HG02852 (cell line): ENCODE measurements at regions not wholly inside any gene's neighbourhood (a gene's known extent, or its start where the extent isn't known, plus 50 kb on each side); places are given as distances from the start of the nearest gene placed in this dataset.

ENCODE experiments used
- ATAC-seq: cut with Tn5 transposase; IDR thresholded peaks from one replicate; pipeline ENCODE4 v1.9.1; 2021; ENCODE audit warnings: mild to moderate bottlenecking, moderate library complexity; ENCODE audit not compliant: unreplicated experiment

GRCh38 chr10:83647526-83647925 lies 491.8 kb upstream of the GHITM start:
- ATAC-seq: no peak

GRCh38 chr10:83648201-83648600 lies 491.1 kb upstream of the GHITM start:
- no peak for ATAC-seq

DNA sequence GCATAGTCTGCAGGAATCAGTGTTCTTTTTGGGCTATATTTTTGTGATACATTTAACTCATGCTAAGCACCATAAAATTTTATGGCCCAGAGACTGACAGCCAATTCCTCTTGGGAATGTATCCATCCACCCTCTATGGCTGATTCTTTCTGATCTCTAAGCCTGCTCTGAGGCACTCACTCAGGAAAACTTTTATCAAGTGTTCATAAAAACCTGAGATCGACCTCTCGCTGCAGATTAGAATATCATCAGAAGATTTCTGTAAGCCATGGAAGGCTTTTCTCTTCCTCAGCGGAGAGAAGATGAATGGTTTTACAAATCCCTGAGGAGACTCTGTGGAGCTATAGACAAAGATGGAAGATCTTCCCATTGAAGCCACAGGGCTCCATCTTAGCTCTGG lies 489.8 kb upstream of the GHITM start:
- no peak for ATAC-seq

DNA sequence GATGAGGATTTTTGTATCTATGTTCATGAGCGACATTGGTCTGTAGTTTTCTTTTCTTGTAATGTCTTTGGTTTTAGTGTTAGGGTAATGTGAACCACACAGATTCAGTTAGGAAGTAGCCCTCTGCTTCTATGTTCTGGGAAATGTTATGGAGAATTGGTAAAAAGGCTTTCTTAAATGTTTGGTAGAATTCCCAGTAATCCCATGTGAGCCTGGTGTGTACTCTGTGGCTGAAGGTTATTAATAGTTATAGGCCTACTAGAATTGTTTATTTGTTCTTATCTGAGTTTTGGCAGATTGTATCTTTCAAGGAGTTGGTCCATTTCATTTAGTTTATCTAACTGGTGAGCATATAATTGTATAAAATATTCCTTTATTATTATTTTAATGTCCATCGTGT lies 484.6 kb upstream of the GHITM start:
- ATAC-seq: no peak

GRCh38 chr10:83656924-83657323 lies 482.4 kb upstream of the GHITM start:
- no peak for ATAC-seq

DNA sequence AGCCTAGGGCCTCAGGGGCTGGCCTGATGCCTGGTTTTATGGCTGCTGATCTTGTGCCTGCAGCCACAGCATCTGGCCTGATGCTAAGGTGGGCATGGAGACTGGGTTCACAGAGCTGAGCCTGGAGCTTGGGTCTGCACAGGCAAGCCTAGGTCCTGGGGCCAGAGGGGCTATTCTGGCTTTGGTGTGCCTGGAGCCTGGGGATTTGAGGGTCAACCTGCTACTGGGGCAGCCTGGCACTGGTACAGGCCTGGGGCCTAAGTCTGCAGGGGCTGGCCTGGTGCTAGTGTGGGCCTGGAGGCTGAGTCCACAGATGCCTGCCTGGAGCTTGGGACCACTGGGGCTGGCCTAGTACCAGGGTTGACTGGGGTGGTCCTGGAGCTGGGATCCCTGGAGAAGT lies 481.8 kb upstream of the GHITM start:
- no peak for ATAC-seq

- ATAC-seq: no peak
These were observed 475.4 kb upstream of the GHITM start for GRCh38 chr10:83663918-83664317.

GRCh38 chr10:83666762-83667161 lies 472.5 kb upstream of the GHITM start:
- ATAC-seq: no peak

DNA sequence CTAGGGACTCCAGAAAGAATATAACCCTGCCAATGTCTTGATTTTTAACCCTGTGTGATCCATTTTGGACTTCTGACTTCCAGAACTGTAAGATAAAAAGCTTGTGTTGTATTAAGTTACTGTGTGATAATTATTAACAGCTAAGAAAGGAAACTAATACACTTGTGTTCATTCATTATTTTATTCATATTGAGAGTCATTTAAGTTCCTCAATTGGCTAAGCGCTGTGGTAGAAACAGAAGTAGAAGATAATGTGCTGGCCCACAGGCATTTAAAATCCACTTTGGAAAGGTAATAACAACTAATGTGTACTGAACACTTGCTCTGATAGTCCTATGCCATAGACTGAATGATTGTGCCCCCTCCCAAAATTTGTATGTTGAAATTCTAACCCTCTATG lies 471.7 kb upstream of the GHITM start:
- no peak for ATAC-seq

DNA sequence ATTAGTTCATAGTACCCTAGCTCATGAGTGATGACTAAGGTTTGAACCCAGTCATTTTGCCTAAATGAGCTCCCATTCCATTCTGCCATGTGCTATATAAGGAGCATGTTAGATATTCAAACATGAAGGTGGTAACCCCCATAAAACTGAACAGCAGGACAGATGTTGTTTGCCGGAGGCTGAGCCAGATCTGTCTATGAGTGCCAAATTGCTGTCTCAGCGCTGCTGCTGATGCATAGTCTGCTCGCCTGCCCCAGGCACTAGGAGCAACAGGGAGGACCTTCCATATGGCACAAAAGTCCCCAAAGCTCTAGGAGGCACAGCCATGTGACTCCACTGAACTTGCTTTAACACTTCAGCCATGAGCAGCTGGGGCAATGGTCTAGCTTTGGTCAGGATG lies 466.0 kb upstream of the GHITM start:
- ATAC-seq: no peak

- peak; percentile 29 for ATAC-seq
These were observed 461.5 kb upstream of the GHITM start for GRCh38 chr10:83677795-83678194.

- peak; percentile 47 for ATAC-seq
These were observed 460.5 kb upstream of the GHITM start for GRCh38 chr10:83678850-83679249.

- ATAC-seq: peak; percentile 93
These were observed 458.8 kb upstream of the GHITM start for GRCh38 chr10:83680470-83680891.

GRCh38 chr10:83682414-83682813 lies 456.9 kb upstream of the GHITM start:
- ATAC-seq: no peak

DNA sequence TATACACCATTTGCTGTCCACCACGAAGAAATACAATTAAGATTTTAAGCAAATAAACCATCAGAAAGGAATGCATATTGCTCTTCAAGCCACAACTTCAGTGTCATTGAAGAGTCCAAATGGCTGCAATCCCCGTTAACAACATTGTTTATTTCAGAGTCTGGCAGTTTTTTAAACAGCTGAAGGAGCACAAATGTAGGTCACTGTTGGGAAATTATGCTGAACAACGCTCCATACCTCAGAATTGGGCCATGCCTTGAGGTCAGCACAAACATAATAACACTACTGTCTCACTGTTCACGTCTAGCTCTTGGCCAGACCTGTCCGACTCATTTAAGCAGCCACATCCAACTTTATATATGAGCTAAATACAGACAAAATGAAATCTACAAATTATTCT lies 453.9 kb upstream of the GHITM start:
- no peak for ATAC-seq

DNA sequence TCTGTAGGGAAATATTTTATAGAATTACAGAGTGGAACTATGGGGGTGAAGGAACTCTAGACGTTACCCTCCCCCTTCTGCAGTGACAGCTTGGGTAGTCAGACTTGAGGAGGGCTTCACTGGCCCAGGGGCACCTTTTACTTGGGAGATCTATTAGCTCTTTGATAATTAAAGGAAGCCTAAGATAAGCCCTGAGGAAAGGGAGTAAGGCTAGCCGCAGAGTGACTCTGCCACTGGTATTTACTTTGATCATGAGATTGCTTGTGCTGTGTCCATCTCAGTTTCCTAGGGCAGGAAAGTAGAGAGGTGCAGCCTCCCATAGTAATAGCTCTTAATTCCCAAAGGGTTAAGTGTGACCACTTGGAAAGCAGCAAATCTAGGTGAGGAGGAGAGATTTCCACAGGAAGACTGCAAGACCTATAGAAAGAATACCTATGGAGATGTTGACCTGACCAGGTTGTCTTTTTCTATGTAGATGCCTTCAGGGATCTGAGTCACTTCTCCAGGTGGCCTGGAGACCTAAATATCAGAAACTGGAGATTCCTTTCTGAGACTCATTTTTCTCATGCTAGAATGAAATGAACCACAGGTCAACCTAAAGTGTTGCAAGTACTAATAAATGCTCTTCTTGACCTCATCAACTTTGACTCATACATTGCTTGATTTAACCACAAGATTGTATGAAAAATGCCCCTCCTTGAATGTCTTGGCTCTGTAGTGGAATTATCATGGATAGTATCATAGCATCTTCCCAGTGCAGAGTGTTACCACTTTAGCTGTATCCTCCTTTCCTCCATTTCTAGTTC lies 447.3 kb upstream of the GHITM start:
- no peak for ATAC-seq

DNA sequence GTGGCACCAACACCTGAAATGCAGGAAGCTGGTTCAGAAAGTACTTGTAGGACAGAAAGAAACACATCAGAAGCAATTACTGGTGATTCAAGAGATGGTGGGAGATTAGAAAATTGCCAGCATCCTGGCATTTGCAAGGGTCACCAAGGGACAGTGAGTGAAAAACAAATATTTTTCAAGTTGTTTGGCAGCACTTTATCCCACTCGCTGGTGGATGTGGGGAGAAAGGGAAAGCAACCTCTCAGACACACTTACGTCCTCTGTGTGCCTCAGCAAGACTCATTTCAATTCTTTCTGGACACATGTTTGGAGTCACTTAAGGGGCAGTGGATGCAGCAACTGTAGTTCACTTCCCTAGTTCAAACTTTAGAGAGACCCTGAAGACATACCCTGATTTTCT lies 440.4 kb upstream of the GHITM start:
- no peak for ATAC-seq

DNA sequence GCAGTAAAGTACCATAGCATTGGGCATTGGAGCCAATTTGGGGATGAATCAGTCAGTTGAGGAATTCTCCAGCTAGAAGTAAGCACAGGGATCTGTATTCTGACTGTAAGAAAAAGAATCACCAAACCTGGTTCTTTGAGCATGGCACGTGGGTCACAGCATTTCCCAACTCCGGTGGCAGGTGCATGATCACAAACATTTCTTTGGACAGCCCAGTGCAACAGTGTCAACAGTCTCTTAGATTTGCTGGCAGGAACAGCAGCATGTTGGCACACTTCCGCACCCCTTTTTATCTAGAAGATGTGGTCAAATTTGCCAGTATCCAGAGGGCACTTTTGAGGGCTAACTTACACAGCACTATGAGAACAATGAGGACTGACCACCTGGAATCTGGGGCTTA lies 437.5 kb upstream of the GHITM start:
- no peak for ATAC-seq

- ATAC-seq: no peak
These were observed 436.6 kb upstream of the GHITM start for GRCh38 chr10:83702731-83703130.

- no peak for ATAC-seq
These were observed 433.2 kb upstream of the GHITM start for GRCh38 chr10:83706120-83706519.

GRCh38 chr10:83706952-83707582 lies 432.2 kb upstream of the GHITM start:
- ATAC-seq: no peak

DNA sequence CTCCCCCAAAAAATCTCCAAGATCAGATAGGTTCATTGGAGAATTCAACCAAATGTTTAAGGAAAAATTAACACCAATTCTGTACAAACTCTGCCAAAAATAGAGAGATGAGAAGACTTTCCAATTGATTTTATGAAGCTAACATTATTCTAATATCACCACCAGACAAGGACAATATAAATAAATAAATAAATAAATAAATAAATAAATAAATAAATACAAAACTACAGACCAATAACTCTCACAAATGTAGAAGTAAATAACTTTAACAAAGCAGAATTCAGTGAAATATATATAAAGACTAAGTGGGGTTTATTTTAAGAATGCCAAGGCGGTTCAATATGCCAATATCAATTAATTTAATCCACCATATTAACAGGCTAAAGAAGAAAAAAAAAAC lies 425.9 kb upstream of the GHITM start:
- ATAC-seq: no peak

DNA sequence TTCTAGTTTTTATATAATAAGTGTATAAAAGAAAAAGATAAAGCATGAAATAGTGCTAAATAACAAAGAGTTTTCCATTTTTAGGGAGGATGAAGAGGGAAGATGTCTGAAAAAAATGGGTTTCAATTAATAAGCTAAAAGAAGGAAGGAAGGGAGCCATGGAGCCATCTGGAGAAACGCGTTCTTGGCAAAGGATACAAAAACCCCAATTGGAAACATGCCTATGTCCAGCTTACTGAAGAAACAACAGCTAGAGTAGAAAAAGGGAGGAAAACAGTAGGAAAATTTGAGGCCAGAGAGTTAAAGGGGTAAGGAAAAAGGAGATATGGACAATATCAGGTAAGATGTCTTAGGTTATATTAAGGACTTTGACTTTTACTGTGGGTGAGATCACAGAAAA lies 416.2 kb upstream of the GHITM start:
- no peak for ATAC-seq
